Choroid plexus epithelial cell (primary cell): ENCODE measurements at regions not wholly inside any gene's neighbourhood (a gene's known extent, or its start where the extent isn't known, plus 50 kb on each side); places are given as distances from the start of the nearest gene placed in this dataset.
"Not testable (repeated sequence)": the region's sequence is repeated elsewhere in the genome, so short reads cannot be mapped to it uniquely, and the experiment has no call there.

ENCODE experiments used
- DNase-seq: peaks from one replicate; pipeline ENCODE4 v3.0.0-alpha.2; 2010; ENCODE audit warnings: low read depth
- H3K4me3 ChIP-seq: 2 replicates; pipeline ENCODE4 v1.5.1; 2011; ENCODE audit warnings: low read depth, mild to moderate bottlenecking, control low read depth, low read length, moderate library complexity
- CTCF ChIP-seq: conservative IDR thresholded peaks from 2 replicates; pipeline ENCODE4 v1.5.1; 2011; ENCODE audit warnings: low read depth, mild to moderate bottlenecking, control low read depth, inconsistent platforms, low read length, moderate library complexity

- no peak for DNase-seq
- TF ChIP-seq CTCF = no peak
- H3K4me3 ChIP-seq = no peak overlapping the region
These were observed 100.3 kb downstream of the RBMX2 start for GRCh38 chrX:130502016-130502570.

- TF ChIP-seq CTCF = no peak
- DNase-seq = no peak
- no peak overlapping the region for H3K4me3 ChIP-seq
These were observed 102.2 kb downstream of the RBMX2 start for GRCh38 chrX:130504019-130504418.

- DNase-seq = no peak
- no peak overlapping the region for H3K4me3 ChIP-seq
- no peak for TF ChIP-seq CTCF
These were observed 105.2 kb downstream of the RBMX2 start for GRCh38 chrX:130507015-130507414.

GRCh38 chrX:130512534-130512933 lies 110.7 kb downstream of the RBMX2 start:
- H3K4me3 ChIP-seq, DNase-seq: not testable (repeated sequence)

- DNase-seq = no peak
These were observed 114.3 kb downstream of the RBMX2 start for GRCh38 chrX:130516123-130516522.

GRCh38 chrX:130523460-130524394 lies 121.9 kb downstream of the RBMX2 start:
- TF ChIP-seq CTCF = no peak
- DNase-seq = peak; percentile 3
- peak overlapping the region; percentile 45 for H3K4me3 ChIP-seq

More at GRCh38 chrX:130516123-130516522, 114.3 kb downstream of the RBMX2 start:
- H3K4me3 ChIP-seq = no peak overlapping the region
- no peak for TF ChIP-seq CTCF

- no peak overlapping the region for H3K4me3 ChIP-seq
- DNase-seq = no peak
- no peak for TF ChIP-seq CTCF
These were observed 122.8 kb downstream of the RBMX2 start for GRCh38 chrX:130524476-130525194.
